ENCODE measurements at regions not wholly inside any gene's neighbourhood (a gene's known extent, or its start where the extent isn't known, plus 50 kb on each side); places are given as distances from the start of the nearest gene placed in this dataset.
"Not testable (repeated sequence)": the region's sequence is repeated elsewhere in the genome, so short reads cannot be mapped to it uniquely, and the experiment has no call there.

GRCh38 chr3:40923651-40924050 lies 275.7 kb upstream of the CTNNB1 start:
- Histone ChIP-seq H2AFZ (ENCODE audit: low read length, unreplicated experiment) (no peak overlapping the region), H3K4me1 (ENCODE audit: control insufficient read depth, insufficient read depth, low read length, unreplicated experiment) (no peaks in the 10 kb centered on the region), H3K79me2 (ENCODE audit: control insufficient read depth, insufficient read depth, low read length, unreplicated experiment) (no peaks in the 10 kb centered on the region), H3K36me3 (ENCODE audit: insufficient read depth, low read length) (no peaks in the 10 kb centered on the region), H3K4me3 (ENCODE audit: low read depth, low read length) (no peak overlapping the region), H3K27ac (ENCODE audit: low read depth, low read length) (no peak overlapping the region), H3K27me3 (ENCODE audit: insufficient read depth, low read length) (0 out of 2 replicates have a peak, but pooled peaks cover 6% of the 10 kb centered on the region)

DNA sequence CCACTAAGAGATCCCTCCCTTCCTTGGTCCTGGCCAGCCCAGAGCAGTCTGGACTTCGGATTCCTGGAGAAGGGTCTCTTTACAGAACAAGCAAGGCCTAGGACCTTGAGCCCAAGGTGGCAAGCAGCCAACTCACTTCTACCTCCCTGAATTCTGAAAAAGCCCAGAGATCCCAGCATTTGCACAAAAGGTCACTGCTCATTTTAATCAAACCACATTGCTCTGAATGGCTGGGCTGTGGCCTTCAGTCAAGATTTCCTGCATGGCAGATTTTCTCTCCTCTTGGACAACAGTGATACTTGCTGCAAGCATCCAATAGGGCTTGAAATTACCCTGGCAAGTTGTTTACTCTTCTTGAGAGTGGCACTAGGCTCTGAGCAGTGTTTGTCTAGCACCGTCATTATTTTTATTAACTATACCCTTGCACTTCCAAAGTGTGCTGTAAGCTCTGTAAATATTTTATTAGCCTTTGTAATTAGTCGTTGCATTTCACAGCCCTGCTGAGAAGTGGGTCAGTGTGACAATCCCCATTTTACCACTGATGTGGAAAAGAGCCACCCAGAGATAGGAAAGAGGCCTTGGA lies 274.7 kb upstream of the CTNNB1 start:
- Histone ChIP-seq H3K27me3 (ENCODE audit: insufficient read depth, low read length) (0 out of 2 replicates have a peak, but pooled peaks cover 6% of the 10 kb centered on the region), H3K4me3 (ENCODE audit: low read depth, low read length) (no peak overlapping the region), H3K36me3 (ENCODE audit: insufficient read depth, low read length) (no peaks in the 10 kb centered on the region), H3K27ac (ENCODE audit: low read depth, low read length) (no peak overlapping the region), H3K79me2 (ENCODE audit: control insufficient read depth, insufficient read depth, low read length, unreplicated experiment) (no peaks in the 10 kb centered on the region), H2AFZ (ENCODE audit: low read length, unreplicated experiment) (no peak overlapping the region), H3K4me1 (ENCODE audit: control insufficient read depth, insufficient read depth, low read length, unreplicated experiment) (no peaks in the 10 kb centered on the region)

- no peak overlapping the region for H3K4me3 ChIP-seq (ENCODE audit: low read depth, low read length)
- no peak overlapping the region for H3K27ac ChIP-seq (ENCODE audit: low read depth, low read length)
Observed at GRCh38 chr3:40925231-40925630, 274.1 kb upstream of the CTNNB1 start.

DNA sequence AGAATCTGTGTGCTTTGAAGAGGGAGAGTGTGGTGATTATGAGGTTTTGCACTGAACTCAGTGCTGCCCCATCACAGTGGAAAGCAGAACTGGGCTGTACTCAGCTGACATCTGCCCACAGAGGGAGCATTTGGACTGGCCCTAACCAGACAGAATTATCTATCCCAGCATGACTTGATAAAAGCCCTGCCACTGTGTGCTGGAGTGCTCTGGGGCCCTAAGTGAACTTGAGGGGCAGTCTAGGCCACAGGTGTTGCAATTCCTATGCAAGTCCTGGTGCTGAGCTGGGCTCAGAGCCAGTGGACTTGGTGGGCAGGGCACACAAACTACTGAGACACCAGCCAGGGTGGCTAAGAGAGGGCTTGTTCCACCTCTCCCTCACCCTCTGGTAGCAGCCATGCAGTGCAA lies 269.2 kb upstream of the CTNNB1 start:
- Histone ChIP-seq H3K27ac (ENCODE audit: low read depth, low read length) (no peak overlapping the region), H3K27me3 (ENCODE audit: insufficient read depth, low read length) (0 out of 2 replicates have a peak, but pooled peaks cover 6% of the 10 kb centered on the region), H3K4me3 (ENCODE audit: low read depth, low read length) (no peak overlapping the region), H3K36me3 (ENCODE audit: insufficient read depth, low read length) (no peaks in the 10 kb centered on the region), H2AFZ (ENCODE audit: low read length, unreplicated experiment) (no peak overlapping the region), H3K79me2 (ENCODE audit: control insufficient read depth, insufficient read depth, low read length, unreplicated experiment) (no peaks in the 10 kb centered on the region), H3K4me1 (ENCODE audit: control insufficient read depth, insufficient read depth, low read length, unreplicated experiment) (no peaks in the 10 kb centered on the region)

More at GRCh38 chr3:40925231-40925630, 274.1 kb upstream of the CTNNB1 start:
- Histone ChIP-seq H3K4me1 (ENCODE audit: control insufficient read depth, insufficient read depth, low read length, unreplicated experiment) (no peaks in the 10 kb centered on the region), H3K27me3 (ENCODE audit: insufficient read depth, low read length) (0 out of 2 replicates have a peak, but pooled peaks cover 6% of the 10 kb centered on the region), H3K36me3 (ENCODE audit: insufficient read depth, low read length) (no peaks in the 10 kb centered on the region), H3K79me2 (ENCODE audit: control insufficient read depth, insufficient read depth, low read length, unreplicated experiment) (no peaks in the 10 kb centered on the region), H2AFZ (ENCODE audit: low read length, unreplicated experiment) (no peak overlapping the region)

GRCh38 chr3:40930756-40931155 lies 268.5 kb upstream of the CTNNB1 start:
- H3K4me1 ChIP-seq (ENCODE audit: control insufficient read depth, insufficient read depth, low read length, unreplicated experiment) = no peaks in the 10 kb centered on the region
- H3K27me3 ChIP-seq (ENCODE audit: insufficient read depth, low read length) = 0 out of 2 replicates have a peak, but pooled peaks cover 6% of the 10 kb centered on the region
- no peak overlapping the region for H3K4me3 ChIP-seq (ENCODE audit: low read depth, low read length)
- H3K36me3 ChIP-seq (ENCODE audit: insufficient read depth, low read length) = no peaks in the 10 kb centered on the region
- H3K27ac ChIP-seq (ENCODE audit: low read depth, low read length) = no peak overlapping the region
- no peak overlapping the region for H2AFZ ChIP-seq (ENCODE audit: low read length, unreplicated experiment)
- no peaks in the 10 kb centered on the region for H3K79me2 ChIP-seq (ENCODE audit: control insufficient read depth, insufficient read depth, low read length, unreplicated experiment)

DNA sequence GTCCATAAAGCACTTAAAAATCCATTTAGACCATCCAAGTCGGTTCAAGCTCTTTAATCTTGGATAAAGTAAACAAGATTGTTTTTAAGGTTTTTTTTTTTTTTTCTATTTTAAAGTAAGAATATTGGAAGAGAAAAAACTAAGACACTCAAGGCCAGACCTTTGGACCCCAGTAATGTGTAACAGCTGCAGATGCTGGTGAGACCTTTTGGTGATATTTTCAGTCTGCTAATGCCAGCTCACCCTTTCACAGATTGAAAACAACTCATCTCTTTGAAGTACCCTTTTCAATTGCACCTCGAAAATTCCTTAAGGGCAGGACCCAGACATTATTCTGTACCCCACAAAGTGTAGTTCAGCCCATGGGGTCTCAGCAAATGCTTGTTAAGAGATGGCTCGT lies 260.7 kb upstream of the CTNNB1 start:
- H3K27me3 ChIP-seq (ENCODE audit: insufficient read depth, low read length) = no peaks in the 10 kb centered on the region
- H2AFZ ChIP-seq (ENCODE audit: low read length, unreplicated experiment) = no peak overlapping the region
- H3K36me3 ChIP-seq (ENCODE audit: insufficient read depth, low read length) = no peaks in the 10 kb centered on the region
- H3K4me1 ChIP-seq (ENCODE audit: control insufficient read depth, insufficient read depth, low read length, unreplicated experiment) = no peaks in the 10 kb centered on the region
- H3K4me3 ChIP-seq (ENCODE audit: low read depth, low read length) = no peak overlapping the region
- no peak overlapping the region for H3K27ac ChIP-seq (ENCODE audit: low read depth, low read length)
- no peaks in the 10 kb centered on the region for H3K79me2 ChIP-seq (ENCODE audit: control insufficient read depth, insufficient read depth, low read length, unreplicated experiment)

GRCh38 chr3:40939030-40939740 lies 260.1 kb upstream of the CTNNB1 start:
- H3K27ac ChIP-seq (ENCODE audit: low read depth, low read length) = no peak overlapping the region
- no peaks in the 10 kb centered on the region for H3K79me2 ChIP-seq (ENCODE audit: control insufficient read depth, insufficient read depth, low read length, unreplicated experiment)
- no peaks in the 10 kb centered on the region for H3K27me3 ChIP-seq (ENCODE audit: insufficient read depth, low read length)
- H3K4me1 ChIP-seq (ENCODE audit: control insufficient read depth, insufficient read depth, low read length, unreplicated experiment) = no peaks in the 10 kb centered on the region
- no peak overlapping the region for H2AFZ ChIP-seq (ENCODE audit: low read length, unreplicated experiment)
- no peak overlapping the region for H3K4me3 ChIP-seq (ENCODE audit: low read depth, low read length)
- H3K36me3 ChIP-seq (ENCODE audit: insufficient read depth, low read length) = no peaks in the 10 kb centered on the region

- Histone ChIP-seq H3K79me2 (ENCODE audit: control insufficient read depth, insufficient read depth, low read length, unreplicated experiment) (no peaks in the 10 kb centered on the region), H2AFZ (ENCODE audit: low read length, unreplicated experiment) (no peak overlapping the region), H3K27me3 (ENCODE audit: insufficient read depth, low read length) (no peaks in the 10 kb centered on the region), H3K4me3 (ENCODE audit: low read depth, low read length) (no peak overlapping the region), H3K36me3 (ENCODE audit: insufficient read depth, low read length) (no peaks in the 10 kb centered on the region), H3K4me1 (ENCODE audit: control insufficient read depth, insufficient read depth, low read length, unreplicated experiment) (no peaks in the 10 kb centered on the region), H3K27ac (ENCODE audit: low read depth, low read length) (no peak overlapping the region)
Observed at GRCh38 chr3:40939741-40940130, 259.6 kb upstream of the CTNNB1 start.

DNA sequence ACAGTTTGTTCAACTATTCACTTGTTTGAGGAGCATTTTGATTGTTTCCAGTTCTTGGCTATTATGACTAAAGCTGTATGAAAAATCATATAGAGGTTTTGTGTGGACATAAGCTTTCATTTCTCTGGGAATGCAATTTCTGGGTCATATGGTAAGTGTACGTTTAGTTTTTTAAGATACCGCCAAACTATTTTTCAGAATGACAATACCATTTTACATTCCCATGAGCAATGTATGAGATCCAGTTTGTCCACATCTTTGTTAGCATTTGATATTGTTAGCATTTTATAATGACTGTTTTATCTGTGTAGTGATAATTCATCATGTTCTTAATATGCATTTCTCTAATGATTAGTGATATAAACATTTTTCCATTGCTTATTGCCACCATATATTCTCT lies 258.7 kb upstream of the CTNNB1 start:
- no peaks in the 10 kb centered on the region for H3K27me3 ChIP-seq (ENCODE audit: insufficient read depth, low read length)
- H3K79me2 ChIP-seq (ENCODE audit: control insufficient read depth, insufficient read depth, low read length, unreplicated experiment) = no peaks in the 10 kb centered on the region
- no peaks in the 10 kb centered on the region for H3K36me3 ChIP-seq (ENCODE audit: insufficient read depth, low read length)
- H3K27ac ChIP-seq (ENCODE audit: low read depth, low read length) = no peak overlapping the region
- no peak overlapping the region for H2AFZ ChIP-seq (ENCODE audit: low read length, unreplicated experiment)
- H3K4me1 ChIP-seq (ENCODE audit: control insufficient read depth, insufficient read depth, low read length, unreplicated experiment) = no peaks in the 10 kb centered on the region
- no peak overlapping the region for H3K4me3 ChIP-seq (ENCODE audit: low read depth, low read length)

DNA sequence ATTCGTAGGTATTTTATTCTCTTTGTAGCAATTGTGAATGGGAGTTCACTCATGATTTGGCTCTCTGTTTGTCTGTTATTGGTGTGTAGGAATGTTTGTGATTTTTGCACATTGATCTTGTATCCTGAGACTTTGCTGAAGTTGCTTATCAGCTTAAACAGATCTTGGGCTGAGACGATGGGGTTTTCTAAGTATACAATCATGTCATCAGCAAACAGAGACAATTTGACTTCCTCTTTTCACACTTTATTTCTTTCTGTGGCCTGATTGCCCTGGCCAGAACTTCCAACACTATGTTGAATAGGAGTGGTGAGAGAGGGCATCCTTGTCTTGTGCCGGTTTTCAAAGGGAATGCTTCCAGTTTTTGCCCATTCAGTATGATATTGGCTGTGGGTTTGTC lies 252.3 kb upstream of the CTNNB1 start:
- H3K27me3 ChIP-seq (ENCODE audit: insufficient read depth, low read length); H2AFZ ChIP-seq (ENCODE audit: low read length, unreplicated experiment); H3K4me1 ChIP-seq (ENCODE audit: control insufficient read depth, insufficient read depth, low read length, unreplicated experiment); H3K27ac ChIP-seq (ENCODE audit: low read depth, low read length); H3K36me3 ChIP-seq (ENCODE audit: insufficient read depth, low read length); H3K79me2 ChIP-seq (ENCODE audit: control insufficient read depth, insufficient read depth, low read length, unreplicated experiment); H3K4me3 ChIP-seq (ENCODE audit: low read depth, low read length): not testable (repeated sequence)

- not testable (repeated sequence) for H3K36me3 ChIP-seq (ENCODE audit: insufficient read depth, low read length)
Observed at GRCh38 chr3:40949347-40949746, 250.0 kb upstream of the CTNNB1 start.

More at GRCh38 chr3:40949347-40949746, 250.0 kb upstream of the CTNNB1 start:
- H3K27ac ChIP-seq (ENCODE audit: low read depth, low read length); H3K4me3 ChIP-seq (ENCODE audit: low read depth, low read length); H3K4me1 ChIP-seq (ENCODE audit: control insufficient read depth, insufficient read depth, low read length, unreplicated experiment); H3K27me3 ChIP-seq (ENCODE audit: insufficient read depth, low read length); H2AFZ ChIP-seq (ENCODE audit: low read length, unreplicated experiment); H3K79me2 ChIP-seq (ENCODE audit: control insufficient read depth, insufficient read depth, low read length, unreplicated experiment): not testable (repeated sequence)

All from ACC112 (cell line).